ENCODE measurements at regions not wholly inside any gene's neighbourhood (a gene's known extent, or its start where the extent isn't known, plus 50 kb on each side); places are given as distances from the start of the nearest gene placed in this dataset.
"Not testable (repeated sequence)": the region's sequence is repeated elsewhere in the genome, so short reads cannot be mapped to it uniquely, and the experiment has no call there.

DNA sequence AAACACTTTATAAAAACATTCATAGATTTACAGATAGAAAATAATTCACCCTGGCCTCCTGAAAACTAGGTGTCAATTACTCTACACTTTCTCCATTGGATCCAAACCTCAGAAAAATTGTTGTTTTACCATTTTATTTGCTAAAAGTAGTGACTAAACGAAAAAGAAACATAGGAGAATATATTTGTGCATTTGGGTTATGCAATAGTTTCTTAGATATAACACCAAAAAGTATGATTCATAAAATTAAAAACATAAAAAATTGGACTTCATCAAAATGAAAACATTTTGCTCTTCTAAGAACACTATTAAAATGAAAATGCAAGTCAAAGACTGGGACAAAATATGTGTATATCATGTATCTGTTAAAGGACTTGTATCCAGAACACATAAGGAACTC is 671.3 kb downstream of the MAFB start:
- TF ChIP-seq, protein P1, sequence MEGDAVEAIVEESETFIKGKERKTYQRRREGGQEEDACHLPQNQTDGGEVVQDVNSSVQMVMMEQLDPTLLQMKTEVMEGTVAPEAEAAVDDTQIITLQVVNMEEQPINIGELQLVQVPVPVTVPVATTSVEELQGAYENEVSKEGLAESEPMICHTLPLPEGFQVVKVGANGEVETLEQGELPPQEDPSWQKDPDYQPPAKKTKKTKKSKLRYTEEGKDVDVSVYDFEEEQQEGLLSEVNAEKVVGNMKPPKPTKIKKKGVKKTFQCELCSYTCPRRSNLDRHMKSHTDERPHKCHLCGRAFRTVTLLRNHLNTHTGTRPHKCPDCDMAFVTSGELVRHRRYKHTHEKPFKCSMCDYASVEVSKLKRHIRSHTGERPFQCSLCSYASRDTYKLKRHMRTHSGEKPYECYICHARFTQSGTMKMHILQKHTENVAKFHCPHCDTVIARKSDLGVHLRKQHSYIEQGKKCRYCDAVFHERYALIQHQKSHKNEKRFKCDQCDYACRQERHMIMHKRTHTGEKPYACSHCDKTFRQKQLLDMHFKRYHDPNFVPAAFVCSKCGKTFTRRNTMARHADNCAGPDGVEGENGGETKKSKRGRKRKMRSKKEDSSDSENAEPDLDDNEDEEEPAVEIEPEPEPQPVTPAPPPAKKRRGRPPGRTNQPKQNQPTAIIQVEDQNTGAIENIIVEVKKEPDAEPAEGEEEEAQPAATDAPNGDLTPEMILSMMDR (IDR thresholded peaks at IDR 0.05; ENCODE audit: control insufficient read depth, extremely low read depth, insufficient read depth): no peak
- no peak overlapping the region for H3K4me3 ChIP-seq (ENCODE audit: low read depth, low read length)
- no peak for DNase-seq (ENCODE audit: low read depth)

DNA sequence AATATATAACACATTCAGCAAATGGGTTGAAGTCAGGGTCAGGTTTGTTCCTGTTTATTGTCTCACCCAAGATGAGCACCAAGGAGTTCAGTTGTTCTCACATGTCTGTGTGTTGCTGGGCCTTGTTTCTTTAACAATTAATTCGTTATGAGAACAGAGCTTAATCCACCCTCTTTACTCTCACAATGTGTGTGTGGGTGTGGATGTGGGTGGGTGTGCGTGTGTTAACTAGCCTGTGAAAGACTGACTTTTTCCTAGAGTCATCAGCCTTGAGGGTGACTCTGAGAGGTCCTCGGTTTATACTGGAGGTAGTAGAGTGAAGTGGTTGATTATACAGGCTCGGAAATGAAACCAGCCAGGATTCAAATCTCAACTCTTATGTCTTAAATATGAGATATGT is 672.1 kb downstream of the MAFB start:
- no peak for DNase-seq (ENCODE audit: low read depth)
- H3K4me3 ChIP-seq (ENCODE audit: low read depth, low read length): no peak overlapping the region
- TF ChIP-seq, protein P1 (IDR thresholded peaks at IDR 0.05; ENCODE audit: control insufficient read depth, extremely low read depth, insufficient read depth): no peak

DNA sequence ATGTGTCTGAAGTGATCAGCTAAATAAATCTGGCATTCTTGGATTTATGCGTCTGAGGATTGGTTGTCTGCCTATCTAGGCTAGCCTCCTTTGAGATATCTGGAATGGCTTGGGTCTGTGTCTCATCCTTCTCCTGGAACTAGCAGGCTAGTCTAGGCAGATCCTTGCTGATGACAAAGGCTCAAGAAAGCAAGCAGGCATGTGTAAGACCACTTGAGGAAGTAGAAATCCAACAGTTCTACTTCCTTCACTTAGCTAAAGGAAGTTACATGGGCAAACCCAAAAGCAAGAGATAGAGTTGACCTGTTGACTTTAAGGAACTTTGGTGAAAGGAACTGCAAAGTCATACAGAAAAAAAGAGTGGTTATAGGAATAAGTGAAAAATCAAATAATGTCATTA is 672.6 kb downstream of the MAFB start:
- TF ChIP-seq, protein P1 (IDR thresholded peaks at IDR 0.05; ENCODE audit: control insufficient read depth, extremely low read depth, insufficient read depth): no peak
- DNase-seq (ENCODE audit: low read depth): no peak
- H3K4me3 ChIP-seq (ENCODE audit: low read depth, low read length): no peak overlapping the region

DNA sequence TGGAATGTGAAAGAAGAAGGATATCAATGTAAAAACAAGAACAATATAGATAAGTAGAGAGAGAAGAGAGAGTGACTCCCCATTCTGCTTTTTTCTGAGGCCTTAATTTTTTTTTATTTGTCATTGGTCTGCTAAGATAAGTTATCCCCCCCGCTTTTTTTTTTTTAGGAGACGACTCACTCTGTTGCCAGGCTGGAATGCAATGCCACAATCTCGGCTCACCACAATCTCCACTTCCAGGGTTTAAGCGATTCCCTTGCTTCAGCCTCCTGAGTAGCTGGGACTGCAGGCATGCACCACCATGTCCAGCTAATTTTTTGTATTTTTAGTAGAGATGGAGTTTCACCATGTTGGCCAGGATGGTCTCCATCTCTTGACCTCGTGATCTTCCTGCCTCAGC is 677.0 kb downstream of the MAFB start:
- not testable (repeated sequence) for H3K4me3 ChIP-seq (ENCODE audit: low read depth, low read length); DNase-seq (ENCODE audit: low read depth)

DNA sequence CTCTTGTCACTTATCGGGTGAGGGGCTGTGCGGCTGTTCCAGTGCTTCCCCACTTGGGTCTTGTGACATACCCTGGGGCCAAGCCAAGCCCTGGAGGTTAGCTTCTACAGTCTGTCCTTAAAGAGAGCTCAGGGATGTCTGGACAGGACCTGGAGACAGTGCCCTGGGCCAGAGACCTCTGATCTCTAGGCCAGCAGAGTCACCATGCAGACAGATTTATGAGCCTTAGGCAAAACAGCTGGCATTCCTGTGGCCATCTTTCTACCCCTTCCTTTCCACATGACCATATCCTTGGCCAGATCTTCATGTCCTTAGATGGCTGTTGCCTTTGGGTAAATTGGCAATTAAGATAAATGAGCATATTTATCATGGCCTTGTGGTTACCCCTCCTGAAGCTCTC is 678.6 kb downstream of the MAFB start:
- TF ChIP-seq, protein P1 (IDR thresholded peaks at IDR 0.05; ENCODE audit: control insufficient read depth, extremely low read depth, insufficient read depth): no peak
- DNase-seq (ENCODE audit: low read depth): no peak

DNA sequence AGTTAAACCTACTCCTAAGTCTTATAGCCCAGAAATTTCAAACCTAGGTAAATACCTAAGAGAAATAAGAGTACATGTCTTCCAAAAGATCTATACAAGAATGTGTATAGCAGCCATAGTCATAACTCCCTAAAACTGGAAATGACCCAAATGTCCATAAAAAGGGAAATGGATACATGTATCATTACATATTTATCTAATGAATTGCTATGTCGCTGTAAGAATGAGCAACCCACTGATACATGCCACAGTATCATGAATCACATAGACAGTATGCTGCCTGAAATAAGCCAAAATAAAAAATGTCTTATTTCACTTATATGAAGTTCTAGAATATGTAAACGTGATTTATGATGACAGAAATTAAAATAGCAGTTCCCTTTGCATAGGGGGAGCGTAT is 679.5 kb downstream of the MAFB start:
- TF ChIP-seq, protein P1 (IDR thresholded peaks at IDR 0.05; ENCODE audit: control insufficient read depth, extremely low read depth, insufficient read depth): no peak
- DNase-seq (ENCODE audit: low read depth): no peak
- no peak overlapping the region for H3K4me3 ChIP-seq (ENCODE audit: low read depth, low read length)

More for the DNA sequence above, 678.6 kb downstream of the MAFB start:
- H3K4me3 ChIP-seq (ENCODE audit: low read depth, low read length): no peak overlapping the region

DNA sequence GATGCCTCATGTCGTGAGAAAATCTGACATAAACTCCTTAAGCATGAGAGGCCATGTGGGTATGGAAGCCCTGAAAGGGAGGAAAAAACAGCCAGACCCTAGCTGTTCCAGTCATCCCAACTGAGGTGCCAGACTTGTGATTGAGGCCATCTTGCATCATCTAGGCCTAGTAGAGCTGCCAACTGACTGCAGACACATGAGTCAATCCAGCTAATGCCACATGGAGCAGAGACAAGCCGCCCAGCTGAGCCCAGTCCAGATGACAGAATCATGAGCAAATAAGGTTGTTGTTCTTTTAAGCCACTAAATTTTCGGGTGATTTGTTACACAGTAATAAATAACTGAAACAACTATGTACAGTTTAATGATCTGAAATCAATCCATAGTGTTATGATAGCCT is 680.9 kb downstream of the MAFB start:
- TF ChIP-seq, protein P1 (IDR thresholded peaks at IDR 0.05; ENCODE audit: control insufficient read depth, extremely low read depth, insufficient read depth): no peak
- H3K4me3 ChIP-seq (ENCODE audit: low read depth, low read length): no peak overlapping the region
- DNase-seq (ENCODE audit: low read depth): no peak
